HFFc6 (cell line): ENCODE measurements at regions not wholly inside any gene's neighbourhood (a gene's known extent, or its start where the extent isn't known, plus 50 kb on each side); places are given as distances from the start of the nearest gene placed in this dataset.

ENCODE experiments used
- DNase-seq: peaks from one replicate; pipeline ENCODE4 v3.0.0-alpha.2; 2018
- H3K27ac Mint-ChIP-seq: 2 replicates; pipeline ENCODE4 v1.8.0; 2020; ENCODE audit warnings: mild to moderate bottlenecking, mixed read lengths
- H3K27me3 Mint-ChIP-seq: 2 replicates; pipeline ENCODE4 v1.8.0; 2021; ENCODE audit warnings: mild to moderate bottlenecking, moderate library complexity, mixed read lengths; ENCODE audit not compliant: insufficient read depth
- H3K36me3 Mint-ChIP-seq: 2 replicates; pipeline ENCODE4 v1.8.0; 2021; ENCODE audit warnings: low read depth, mixed read lengths
- H3K4me1 Mint-ChIP-seq: 2 replicates; pipeline ENCODE4 v1.8.0; 2020; ENCODE audit warnings: low read depth, mixed read lengths
- H3K4me3 Mint-ChIP-seq: 2 replicates; pipeline ENCODE4 v1.8.0; 2020; ENCODE audit warnings: mild to moderate bottlenecking, moderate library complexity, mixed read lengths
- H3K9me3 Mint-ChIP-seq: 2 replicates; pipeline ENCODE4 v1.8.0; 2020; ENCODE audit warnings: mild to moderate bottlenecking, mixed read lengths
- CTCF ChIP-seq: fragments of 200-600 bp; sonication (generic); IDR thresholded peaks from 2 replicates; pipeline ENCODE4 v1.5.0; 2021; ENCODE audit warnings: antibody characterized with exemption, mild to moderate bottlenecking

- H3K4me3 Mint-ChIP-seq, result no peak overlapping the region
- no peaks in the 10 kb centered on the region for H3K27me3 Mint-ChIP-seq
- DNase-seq, result no peak
- H3K27ac Mint-ChIP-seq, result no peak overlapping the region
- H3K36me3 Mint-ChIP-seq, result no peaks in the 10 kb centered on the region
- no peaks in the 10 kb centered on the region for H3K4me1 Mint-ChIP-seq
- TF ChIP-seq CTCF, result no peak
- peaks cover 14% of the 10 kb centered on the region for H3K9me3 Mint-ChIP-seq
Observed at GRCh38 chr10:7100032-7100702, 310.7 kb downstream of the SFMBT2 start.

- Mint-ChIP-seq H3K27ac (no peak overlapping the region), H3K4me1 (no peaks in the 10 kb centered on the region), H3K36me3 (0 out of 2 replicates have a peak, but pooled peaks cover 4% of the 10 kb centered on the region), H3K9me3 (peaks cover 20% of the 10 kb centered on the region), H3K27me3 (no peaks in the 10 kb centered on the region), H3K4me3 (no peak overlapping the region)
- TF ChIP-seq CTCF, result no peak
- no peak for DNase-seq
Observed at GRCh38 chr10:7098160-7098762, 312.6 kb downstream of the SFMBT2 start.

- H3K27ac Mint-ChIP-seq, result no peak overlapping the region
- no peaks in the 10 kb centered on the region for H3K27me3 Mint-ChIP-seq
- TF ChIP-seq CTCF, result no peak
- H3K9me3 Mint-ChIP-seq, result peaks cover 26% of the 10 kb centered on the region
- H3K4me1 Mint-ChIP-seq, result no peaks in the 10 kb centered on the region
- no peak overlapping the region for H3K4me3 Mint-ChIP-seq
- 0 out of 2 replicates have a peak, but pooled peaks cover 4% of the 10 kb centered on the region for H3K36me3 Mint-ChIP-seq
- no peak for DNase-seq
Observed at GRCh38 chr10:7094781-7095180, 316.1 kb downstream of the SFMBT2 start.

- Mint-ChIP-seq H3K27ac (no peak overlapping the region), H3K36me3 (0 out of 2 replicates have a peak, but pooled peaks cover 4% of the 10 kb centered on the region), H3K4me3 (no peak overlapping the region), H3K9me3 (peaks cover 27% of the 10 kb centered on the region), H3K27me3 (no peaks in the 10 kb centered on the region), H3K4me1 (no peaks in the 10 kb centered on the region)
- no peak for TF ChIP-seq CTCF
- DNase-seq, result no peak
Observed at GRCh38 chr10:7093368-7093767, 317.5 kb downstream of the SFMBT2 start.

GRCh38 chr10:7092603-7093002, 318.2 kb downstream of the SFMBT2 start:
- no peak for TF ChIP-seq CTCF
- H3K27ac Mint-ChIP-seq, result no peak overlapping the region
- DNase-seq, result no peak
- 0 out of 2 replicates have a peak, but pooled peaks cover 4% of the 10 kb centered on the region for H3K36me3 Mint-ChIP-seq
- H3K4me1 Mint-ChIP-seq, result no peaks in the 10 kb centered on the region
- no peaks in the 10 kb centered on the region for H3K27me3 Mint-ChIP-seq
- no peak overlapping the region for H3K4me3 Mint-ChIP-seq
- H3K9me3 Mint-ChIP-seq, result peaks cover 33% of the 10 kb centered on the region
